GM23248 (cell line): ENCODE measurements at regions not wholly inside any gene's neighbourhood (a gene's known extent, or its start where the extent isn't known, plus 50 kb on each side); places are given as distances from the start of the nearest gene placed in this dataset.

Experiments
- EZH2 ChIP-seq: fragments of 200-600 bp; sonication (generic); IDR thresholded peaks from 2 replicates; pipeline ENCODE4 v1.6.1; 2018; ENCODE audit warnings: antibody characterized with exemption, mild to moderate bottlenecking; ENCODE audit not compliant: insufficient read depth, poor library complexity, severe bottlenecking
- EZH2phosphoT487 ChIP-seq: fragments of 200-600 bp; sonication (generic); IDR thresholded peaks from 2 replicates; pipeline ENCODE4 v1.6.1; 2018; ENCODE audit warnings: antibody characterized with exemption, moderate library complexity, mild to moderate bottlenecking, low read depth; ENCODE audit not compliant: insufficient read depth

DNA sequence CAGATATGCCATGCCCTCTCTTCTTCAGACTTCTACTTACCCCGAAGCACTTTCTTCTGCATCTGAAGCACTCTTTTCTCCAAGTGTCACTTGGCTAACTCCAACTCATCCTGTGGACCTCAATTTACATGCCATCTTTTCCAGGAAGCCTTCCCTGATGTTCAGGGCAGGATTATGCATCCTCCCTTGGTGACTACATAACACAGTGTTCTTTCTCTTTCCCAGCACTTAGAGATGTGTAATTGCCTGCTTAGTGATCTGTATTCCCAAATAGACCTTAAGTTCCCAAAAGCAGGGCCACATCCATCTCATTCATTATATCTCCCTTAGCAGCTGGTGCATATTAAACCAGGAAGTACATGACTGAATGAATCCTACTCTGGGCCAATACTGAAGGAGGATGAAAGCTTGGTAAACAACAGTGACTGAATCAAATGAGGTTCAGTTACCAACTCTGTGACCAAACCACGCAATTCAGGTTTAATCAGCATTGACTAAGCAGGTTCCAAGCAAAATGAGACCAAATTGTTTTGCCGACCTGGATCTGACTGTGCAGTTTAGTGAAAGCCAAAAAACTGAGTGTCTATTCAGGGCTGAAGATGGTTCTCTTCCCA lies 121.4 kb upstream of the TCF21 start:
- no peak for TF ChIP-seq EZH2
- TF ChIP-seq EZH2phosphoT487: no peak
